ENCODE measurements at regions not wholly inside any gene's neighbourhood (a gene's known extent, or its start where the extent isn't known, plus 50 kb on each side); places are given as distances from the start of the nearest gene placed in this dataset.

GRCh38 chr13:33711436-33711835 is 106.5 kb upstream of the RFC3 start:
- DNase-seq (ENCODE audit: low spot score): no peak

GRCh38 chr13:33717775-33718174 is 100.2 kb upstream of the RFC3 start:
- no peak for DNase-seq (ENCODE audit: low spot score)

DNA sequence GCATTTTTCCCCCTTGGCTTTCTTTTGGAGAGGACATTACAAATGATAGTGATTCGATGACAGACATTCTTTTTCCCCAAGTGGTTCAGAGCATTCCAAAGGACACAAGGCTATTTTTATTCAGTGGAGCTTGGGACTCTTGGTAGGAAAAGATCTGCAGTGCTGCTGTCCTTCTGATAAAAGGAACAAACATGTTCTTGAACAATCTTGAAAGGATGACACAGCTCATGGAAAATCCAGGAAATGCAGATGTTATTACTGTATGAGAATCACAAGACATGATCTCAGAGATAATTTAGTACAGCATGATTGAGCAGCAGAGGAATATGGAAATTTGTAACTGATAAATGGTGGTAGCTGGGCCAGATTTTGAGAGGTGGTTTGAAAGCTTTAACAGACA is 96.2 kb upstream of the RFC3 start:
- DNase-seq (ENCODE audit: low spot score): peak; percentile 35

GRCh38 chr13:33722216-33722915 is 95.6 kb upstream of the RFC3 start:
- no peak for DNase-seq (ENCODE audit: low spot score)

- DNase-seq (ENCODE audit: low spot score): no peak
Observed at GRCh38 chr13:33723365-33723764, 94.6 kb upstream of the RFC3 start.

- DNase-seq (ENCODE audit: low spot score): peak; percentile 82
Observed at GRCh38 chr13:33723772-33724435, 94.0 kb upstream of the RFC3 start.

DNA sequence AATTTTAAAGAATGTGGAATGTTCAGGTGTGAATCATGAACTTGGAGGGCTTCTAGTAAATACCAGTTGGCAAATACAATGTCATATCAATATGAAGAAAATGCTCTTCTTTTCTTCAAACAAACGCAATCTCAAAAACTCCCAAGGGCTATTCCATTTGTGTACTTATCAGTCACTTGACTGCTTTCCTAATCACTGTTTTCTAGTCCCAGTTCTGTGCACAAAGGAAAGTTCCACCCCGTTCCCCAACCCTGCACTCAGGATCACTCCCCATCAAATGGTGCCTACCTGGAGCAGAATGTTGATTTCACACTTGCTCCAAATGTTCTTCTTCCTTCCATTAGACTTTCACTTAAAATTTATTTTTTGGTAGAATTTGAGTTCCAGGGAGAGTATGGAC is 92.6 kb upstream of the RFC3 start:
- no peak for DNase-seq (ENCODE audit: low spot score)

DNA sequence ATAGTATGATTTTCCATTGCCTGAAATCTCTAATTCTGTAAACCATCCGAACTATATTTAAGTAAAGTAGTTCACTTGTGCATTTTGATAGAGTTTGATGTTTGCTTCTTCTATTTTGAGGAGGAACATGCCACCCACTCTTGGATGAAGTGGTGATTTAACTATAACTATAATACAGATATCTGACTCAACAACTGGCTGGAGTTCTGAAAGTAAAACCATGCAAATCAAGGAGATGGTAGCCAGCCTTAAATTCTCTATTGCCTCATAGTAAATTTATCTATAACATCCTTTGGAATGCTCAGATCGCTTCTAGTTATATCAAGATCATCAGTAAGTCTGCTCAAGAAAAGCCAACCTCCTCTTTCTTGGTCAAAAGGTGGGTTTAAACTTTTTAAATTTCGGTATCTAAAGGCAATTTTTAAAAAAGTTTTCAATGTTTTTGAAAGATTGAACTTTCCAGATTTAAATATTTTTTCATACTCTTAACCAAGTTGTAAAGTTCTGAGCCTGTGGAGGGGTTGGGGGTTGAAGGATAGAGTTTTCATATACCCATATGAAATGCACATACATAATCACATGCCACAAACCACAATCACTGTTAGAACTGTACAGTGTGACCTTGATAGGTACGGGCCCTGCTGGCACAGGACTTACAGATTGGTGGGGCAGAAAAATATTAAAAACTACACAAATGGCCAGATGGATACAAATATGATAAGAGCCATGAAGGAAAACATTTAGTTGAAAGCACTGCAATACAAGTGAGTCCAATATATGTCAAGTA is 90.5 kb upstream of the RFC3 start:
- no peak for DNase-seq (ENCODE audit: low spot score)

DNA sequence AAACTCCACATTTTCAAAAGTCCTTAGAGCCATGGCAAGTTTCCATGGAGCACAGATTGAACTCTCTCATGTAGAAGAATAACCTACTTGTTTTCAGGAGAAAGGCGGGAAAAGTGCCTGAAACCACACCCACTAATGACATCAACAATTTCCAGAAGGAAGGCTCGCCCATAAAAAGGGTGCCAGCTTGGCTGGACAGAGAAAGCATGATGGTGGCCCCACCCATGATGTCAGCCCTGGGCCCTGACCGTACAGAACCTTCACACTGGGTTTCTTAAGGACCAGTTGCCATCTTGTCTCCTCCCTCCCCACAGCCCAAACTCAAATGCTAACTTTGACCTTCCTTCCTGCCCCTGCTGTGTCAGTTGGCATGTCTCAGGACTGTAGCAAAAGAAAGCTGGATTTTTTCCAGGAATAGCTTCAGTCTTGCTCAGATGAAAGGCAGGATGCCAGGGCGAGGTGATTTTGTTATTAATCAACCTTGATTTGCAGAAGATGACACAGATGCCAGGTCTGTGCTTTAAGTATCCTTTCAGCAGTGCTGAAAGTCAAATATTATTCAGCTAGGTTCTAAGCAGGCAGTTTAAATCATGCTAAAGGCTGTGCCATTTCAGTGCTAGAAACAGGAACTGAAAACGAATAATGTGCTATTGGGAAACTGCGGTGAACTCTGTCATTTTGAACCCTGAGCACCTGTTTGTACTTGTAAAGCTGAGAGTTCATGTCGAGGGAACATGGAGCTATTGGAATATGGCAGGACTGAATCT is 89.5 kb upstream of the RFC3 start:
- DNase-seq (ENCODE audit: low spot score): no peak

GRCh38 chr13:33730147-33730546 is 87.8 kb upstream of the RFC3 start:
- no peak for DNase-seq (ENCODE audit: low spot score)

- DNase-seq (ENCODE audit: low spot score): no peak
Observed at GRCh38 chr13:33730619-33731018, 87.3 kb upstream of the RFC3 start.

DNA sequence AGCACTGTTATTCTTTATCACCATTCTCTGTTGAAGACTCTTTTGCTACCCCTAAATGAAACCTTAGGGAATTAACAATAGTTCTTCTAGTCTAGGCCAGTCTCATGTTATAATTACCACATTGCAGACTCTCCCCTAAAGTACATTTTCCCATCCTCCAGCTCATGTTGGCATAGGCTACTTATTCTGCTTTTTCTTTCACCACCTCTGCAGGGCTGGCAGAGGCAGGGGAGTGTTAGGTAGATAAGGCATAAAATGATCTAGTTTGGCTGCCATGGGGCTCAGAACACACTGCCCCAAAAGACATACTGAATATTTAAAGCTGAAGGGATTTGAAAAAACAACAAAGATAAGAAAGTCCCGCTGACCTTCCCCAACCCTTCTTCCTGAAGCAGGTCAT is 82.7 kb upstream of the RFC3 start:
- no peak for DNase-seq (ENCODE audit: low spot score)

GRCh38 chr13:33739254-33739653 is 78.7 kb upstream of the RFC3 start:
- no peak for DNase-seq (ENCODE audit: low spot score)

DNA sequence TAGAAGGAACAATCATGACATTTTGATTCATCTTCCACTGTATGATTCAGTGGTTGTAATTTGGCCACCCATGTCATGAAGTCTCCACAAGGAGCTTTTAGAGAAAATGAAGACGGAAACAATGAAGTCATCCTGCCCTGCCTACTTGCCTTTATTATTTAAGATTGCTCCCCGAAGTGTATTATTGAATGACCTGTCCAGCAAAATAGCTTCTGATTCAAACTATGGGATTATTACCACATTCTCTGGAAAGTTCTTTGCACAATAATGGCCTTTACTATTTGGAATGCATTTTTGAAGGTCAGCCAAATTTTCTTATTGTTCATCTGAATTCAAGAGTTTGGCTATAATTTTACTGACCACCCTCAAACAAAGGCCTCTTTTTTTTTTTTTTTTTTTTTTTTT is 77.8 kb upstream of the RFC3 start:
- peak; percentile 52 for DNase-seq (ENCODE audit: low spot score)

GRCh38 chr13:33742321-33742720 is 75.6 kb upstream of the RFC3 start:
- no peak for DNase-seq (ENCODE audit: low spot score)

DNA sequence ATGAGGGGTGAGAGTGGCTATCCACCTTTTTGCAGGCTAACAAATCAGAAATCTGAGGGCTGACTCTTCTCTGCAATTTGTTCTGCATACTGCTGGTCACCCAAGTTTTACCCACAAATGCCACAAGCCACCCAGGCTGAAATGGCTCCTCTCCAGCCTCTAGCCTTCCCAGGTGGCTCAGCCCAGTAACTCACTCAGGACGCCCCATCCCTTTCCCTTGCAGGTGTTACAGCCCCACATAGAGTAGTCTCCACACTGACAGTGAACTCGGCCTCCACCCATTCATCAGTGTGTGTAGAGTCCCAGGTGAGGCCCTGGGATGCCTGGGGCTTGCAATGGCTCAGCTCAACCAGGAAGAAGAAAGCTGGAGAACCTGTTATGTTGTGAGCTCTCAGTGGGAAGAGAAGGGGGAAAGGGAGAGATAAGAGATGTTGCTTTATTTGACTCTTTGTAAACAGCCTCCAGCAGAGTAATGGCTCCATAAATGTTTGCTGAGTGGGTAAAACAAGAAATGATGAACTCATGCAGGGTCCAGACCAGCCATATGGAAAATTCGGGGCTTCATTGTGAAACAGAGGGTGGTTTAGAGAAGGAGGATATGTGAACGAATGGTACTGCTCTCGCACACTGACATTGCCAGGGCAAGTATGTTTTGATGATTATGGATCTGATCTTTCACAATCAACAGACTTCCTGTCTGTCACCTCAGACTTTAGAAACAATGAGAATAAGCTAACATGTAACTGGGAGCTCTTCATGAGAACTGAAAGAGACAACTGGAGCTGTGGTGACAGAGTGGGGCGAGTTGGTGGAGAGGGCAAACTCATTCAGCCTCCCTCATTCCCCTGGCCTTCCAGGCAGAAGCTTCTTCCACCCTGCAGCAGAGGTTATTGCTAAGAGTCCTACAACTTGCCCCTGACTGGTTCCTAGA is 74.2 kb upstream of the RFC3 start:
- no peak for DNase-seq (ENCODE audit: low spot score)

GRCh38 chr13:33744589-33745369 is 73.2 kb upstream of the RFC3 start:
- DNase-seq (ENCODE audit: low spot score): peak; percentile 27

DNA sequence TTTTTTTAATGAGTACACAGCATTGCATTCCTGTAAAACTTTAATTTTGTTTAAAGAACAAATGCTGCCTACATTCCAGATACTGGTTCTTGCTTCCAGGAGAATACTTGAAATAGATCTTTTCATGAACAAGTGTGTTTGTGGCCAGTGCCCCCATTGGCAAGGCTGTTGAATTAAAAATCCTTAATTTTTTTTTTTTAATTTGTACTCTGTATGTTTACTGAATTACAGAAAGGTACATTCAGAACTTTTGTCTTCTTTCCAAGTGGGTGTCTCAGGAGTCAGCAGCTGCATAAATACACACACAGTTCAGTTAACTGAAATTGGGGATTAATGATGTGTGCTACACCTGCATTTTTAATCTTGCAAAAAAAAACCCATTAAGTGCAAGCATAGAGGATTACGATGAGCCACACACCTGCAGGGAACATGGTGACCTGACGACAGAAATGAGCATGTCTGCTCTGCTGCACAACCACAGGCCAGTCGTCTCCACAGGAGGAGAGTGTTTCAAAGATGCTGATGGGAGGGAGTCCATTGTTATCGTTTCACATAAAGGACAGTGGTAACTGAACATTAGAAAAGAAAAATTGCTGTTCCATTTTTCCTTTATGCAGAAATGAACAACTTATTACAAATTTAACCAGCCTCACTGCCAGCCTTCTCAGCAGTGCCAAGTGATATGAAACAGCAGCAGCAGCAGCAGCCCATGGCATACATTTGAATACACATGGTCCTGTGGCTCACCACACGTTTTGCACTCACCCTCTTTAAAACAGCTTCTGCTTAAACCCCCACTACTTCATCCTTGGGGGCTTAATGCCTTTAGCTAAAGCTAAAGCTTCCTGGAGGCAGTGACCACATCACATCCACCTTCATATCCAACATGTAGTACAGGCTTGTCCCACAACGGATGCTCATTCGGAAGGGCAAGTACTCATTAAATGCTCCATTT is 72.3 kb upstream of the RFC3 start:
- DNase-seq (ENCODE audit: low spot score): no peak

- DNase-seq (ENCODE audit: low spot score): no peak
Observed at GRCh38 chr13:33746867-33747266, 71.1 kb upstream of the RFC3 start.

Measured in AG08395 (cell line).